Keratinocyte (primary cell): ENCODE measurements at regions not wholly inside any gene's neighbourhood (a gene's known extent, or its start where the extent isn't known, plus 50 kb on each side); places are given as distances from the start of the nearest gene placed in this dataset.

Experiments used
- DNase-seq: peaks from one replicate; pipeline ENCODE4 v3.0.0-alpha.2; 2011; ENCODE audit warnings: low read depth, missing footprints, low spot score
- FAIRE-seq: peaks from 2 replicates; lab custom pipeline; 2011; peaks lifted over from hg19 to GRCh38; lab: Jason Lieb, UNC
- H2AFZ ChIP-seq: 2 replicates; pipeline ENCODE4 v1.6.0; 2012; ENCODE audit warnings: low read length, control low read depth, inconsistent platforms; ENCODE audit not compliant: control insufficient read depth
- H3K27ac ChIP-seq: 2 replicates; pipeline ENCODE4 v1.5.1; 2011; ENCODE audit warnings: low read length; ENCODE audit not compliant: control insufficient read depth, insufficient read depth
- H3K27me3 ChIP-seq: 3 replicates; pipeline ENCODE4 v1.6.0; 2011; ENCODE audit warnings: low read length; ENCODE audit not compliant: control insufficient read depth, insufficient read depth; ENCODE audit errors: extremely low read depth
- H3K36me3 ChIP-seq, 2 experiments: 2 replicates in 1 of 2; 3 replicates in 1 of 2; pipeline ENCODE4 v1.5.1; 2011; ENCODE audit warnings: low read length in 2 of 2, mild to moderate bottlenecking in 1 of 2; ENCODE audit not compliant: control insufficient read depth in 2 of 2, insufficient read depth in 2 of 2; ENCODE audit errors: extremely low read depth in 1 of 2
- H3K4me1 ChIP-seq: 3 replicates; pipeline ENCODE4 v1.5.1; 2011; ENCODE audit warnings: low read length; ENCODE audit not compliant: control insufficient read depth, insufficient read depth; ENCODE audit errors: extremely low read depth
- H3K4me2 ChIP-seq: 3 replicates; pipeline ENCODE4 v1.6.0; 2011; ENCODE audit warnings: low read depth, low read length; ENCODE audit not compliant: control insufficient read depth, insufficient read depth; ENCODE audit errors: extremely low read depth
- H3K4me3 ChIP-seq, 3 experiments: fragments of 200-600 bp in 1 of 3; sonication (generic) in 1 of 3; 2 replicates in 2 of 3; 3 replicates in 1 of 3; pipeline ENCODE4 v1.5.1; 2011 to 2016; ENCODE audit warnings: low read length in 3 of 3, mild to moderate bottlenecking in 3 of 3, control low read depth in 2 of 3, inconsistent platforms in 1 of 3, low read depth in 1 of 3, mixed read lengths in 1 of 3, mixed run types in 1 of 3, moderate library complexity in 1 of 3; ENCODE audit not compliant: control insufficient read depth in 2 of 3, insufficient read depth in 2 of 3; ENCODE audit errors: extremely low read depth in 1 of 3
- H3K79me2 ChIP-seq: 2 replicates; pipeline ENCODE4 v1.6.0; 2012; ENCODE audit warnings: low read length; ENCODE audit not compliant: control insufficient read depth, insufficient read depth
- H3K9ac ChIP-seq: 3 replicates; pipeline ENCODE4 v1.6.0; 2011; ENCODE audit warnings: low read length; ENCODE audit not compliant: control insufficient read depth, insufficient read depth; ENCODE audit errors: extremely low read depth
- H3K9me1 ChIP-seq: 3 replicates; pipeline ENCODE4 v1.6.0; 2011; ENCODE audit warnings: low read length; ENCODE audit not compliant: control insufficient read depth, insufficient read depth; ENCODE audit errors: extremely low read depth
- H3K9me3 ChIP-seq: 2 replicates; pipeline ENCODE4 v1.5.1; 2012; ENCODE audit warnings: low read depth, low read length; ENCODE audit not compliant: control insufficient read depth
- H4K20me1 ChIP-seq: 3 replicates; pipeline ENCODE4 v1.6.0; 2011; ENCODE audit warnings: low read length; ENCODE audit not compliant: control insufficient read depth, insufficient read depth; ENCODE audit errors: extremely low read depth
- EZH2 ChIP-seq: IDR thresholded peaks from one replicate; pipeline ENCODE4 v1.6.1; 2012; ENCODE audit warnings: inconsistent platforms, mild to moderate bottlenecking, low read length, moderate library complexity
- dilution Hi-C: fragments of 300-500 bp; cut with MboI; formaldehyde crosslinking; loops from one replicate; pipeline ENCODE4 v1.7.0; 2020; ENCODE audit warnings: low sequenced_read_pairs; ENCODE audit not compliant: extremely low pct_ligation_motif_present
- TF ChIP-seq, protein P1 (sequence below), 3 experiments: IDR thresholded peaks in 1 of 3; conservative IDR thresholded peaks in 1 of 3; optimal IDR thresholded peaks in 1 of 3; 2 replicates in 2 of 3; 3 replicates in 1 of 3; pipeline versions ENCODE3 to v1.5.1; 2011; ENCODE audit warnings: low read length in 3 of 3, mild to moderate bottlenecking in 3 of 3, moderate library complexity in 2 of 3, control low read depth in 1 of 3, inconsistent platforms in 1 of 3; ENCODE audit not compliant: insufficient read depth in 2 of 3; ENCODE audit errors: extremely low read depth in 1 of 3

- no peaks in the 10 kb centered on the region for H3K79me2 ChIP-seq
- dilution Hi-C loops: no loop called here
Observed at GRCh38 chr3:118055381-118055780, 979.3 kb downstream of the IGSF11 start.

DNA sequence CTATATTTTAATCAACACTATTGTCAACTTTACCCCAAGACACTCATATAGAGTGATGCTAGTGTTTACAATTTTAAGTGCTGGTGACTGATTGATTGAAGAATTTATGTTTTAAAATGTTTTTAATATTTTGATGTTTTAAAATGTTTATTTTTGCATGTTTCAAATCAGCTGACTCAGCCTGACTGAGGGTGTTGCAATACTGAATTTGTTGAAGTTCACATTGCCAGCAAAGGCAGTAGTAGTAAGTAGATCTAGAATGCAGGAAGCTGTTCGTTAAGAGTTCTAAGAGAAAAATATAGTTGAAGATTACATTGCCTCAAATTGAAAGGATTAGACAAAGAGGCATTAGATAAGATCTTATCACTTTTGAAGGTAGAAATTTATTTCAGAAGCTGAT lies 977.6 kb downstream of the IGSF11 start:
- dilution Hi-C loops: no loop called here
- no peak overlapping the region for H2AFZ ChIP-seq
- no peak overlapping the region for H3K27ac ChIP-seq
- no peaks in the 10 kb centered on the region for H4K20me1 ChIP-seq
- H3K4me2 ChIP-seq: no peak overlapping the region
- no peak overlapping the region for H3K9ac ChIP-seq
- DNase-seq: no peak
- H3K36me3 ChIP-seq: no peaks in the 10 kb centered on the region
- FAIRE-seq: no peak
- no peak overlapping the region for H3K4me3 ChIP-seq
- H3K79me2 ChIP-seq: no peaks in the 10 kb centered on the region
- no peaks in the 10 kb centered on the region for H3K4me1 ChIP-seq
- no peaks in the 10 kb centered on the region for H3K9me1 ChIP-seq
- H3K27me3 ChIP-seq: no peaks in the 10 kb centered on the region
- no peaks in the 10 kb centered on the region for H3K9me3 ChIP-seq
- no peak for TF ChIP-seq EZH2
- TF ChIP-seq, protein P1, sequence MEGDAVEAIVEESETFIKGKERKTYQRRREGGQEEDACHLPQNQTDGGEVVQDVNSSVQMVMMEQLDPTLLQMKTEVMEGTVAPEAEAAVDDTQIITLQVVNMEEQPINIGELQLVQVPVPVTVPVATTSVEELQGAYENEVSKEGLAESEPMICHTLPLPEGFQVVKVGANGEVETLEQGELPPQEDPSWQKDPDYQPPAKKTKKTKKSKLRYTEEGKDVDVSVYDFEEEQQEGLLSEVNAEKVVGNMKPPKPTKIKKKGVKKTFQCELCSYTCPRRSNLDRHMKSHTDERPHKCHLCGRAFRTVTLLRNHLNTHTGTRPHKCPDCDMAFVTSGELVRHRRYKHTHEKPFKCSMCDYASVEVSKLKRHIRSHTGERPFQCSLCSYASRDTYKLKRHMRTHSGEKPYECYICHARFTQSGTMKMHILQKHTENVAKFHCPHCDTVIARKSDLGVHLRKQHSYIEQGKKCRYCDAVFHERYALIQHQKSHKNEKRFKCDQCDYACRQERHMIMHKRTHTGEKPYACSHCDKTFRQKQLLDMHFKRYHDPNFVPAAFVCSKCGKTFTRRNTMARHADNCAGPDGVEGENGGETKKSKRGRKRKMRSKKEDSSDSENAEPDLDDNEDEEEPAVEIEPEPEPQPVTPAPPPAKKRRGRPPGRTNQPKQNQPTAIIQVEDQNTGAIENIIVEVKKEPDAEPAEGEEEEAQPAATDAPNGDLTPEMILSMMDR (optimal IDR thresholded peaks at IDR 0.05 in 1 of 3, IDR thresholded peaks at IDR 0.05 in 1 of 3, conservative IDR thresholded peaks at IDR 0.05 in 1 of 3; ENCODE audit: extremely low read depth in 1 of 3, insufficient read depth in 2 of 3, low read length in 3 of 3): no peak

More at GRCh38 chr3:118055381-118055780, 979.3 kb downstream of the IGSF11 start:
- no peaks in the 10 kb centered on the region for H3K9me3 ChIP-seq
- no peaks in the 10 kb centered on the region for H3K9me1 ChIP-seq
- H3K27ac ChIP-seq: no peak overlapping the region
- H4K20me1 ChIP-seq: no peaks in the 10 kb centered on the region
- FAIRE-seq (no peak), DNase-seq (no peak)
- H3K36me3 ChIP-seq: no peaks in the 10 kb centered on the region
- no peak overlapping the region for H3K9ac ChIP-seq
- TF ChIP-seq, protein P1 (optimal IDR thresholded peaks at IDR 0.05 in 1 of 3, IDR thresholded peaks at IDR 0.05 in 1 of 3, conservative IDR thresholded peaks at IDR 0.05 in 1 of 3; ENCODE audit: extremely low read depth in 1 of 3, insufficient read depth in 2 of 3, low read length in 3 of 3): no peak
- TF ChIP-seq EZH2: no peak
- H3K4me2 ChIP-seq: no peak overlapping the region
- no peak overlapping the region for H2AFZ ChIP-seq
- no peak overlapping the region for H3K4me3 ChIP-seq
- no peaks in the 10 kb centered on the region for H3K27me3 ChIP-seq
- H3K4me1 ChIP-seq: no peaks in the 10 kb centered on the region
